ENCODE measurements at regions not wholly inside any gene's neighbourhood (a gene's known extent, or its start where the extent isn't known, plus 50 kb on each side); places are given as distances from the start of the nearest gene placed in this dataset.
"Not testable (repeated sequence)": the region's sequence is repeated elsewhere in the genome, so short reads cannot be mapped to it uniquely, and the experiment has no call there.

DNA sequence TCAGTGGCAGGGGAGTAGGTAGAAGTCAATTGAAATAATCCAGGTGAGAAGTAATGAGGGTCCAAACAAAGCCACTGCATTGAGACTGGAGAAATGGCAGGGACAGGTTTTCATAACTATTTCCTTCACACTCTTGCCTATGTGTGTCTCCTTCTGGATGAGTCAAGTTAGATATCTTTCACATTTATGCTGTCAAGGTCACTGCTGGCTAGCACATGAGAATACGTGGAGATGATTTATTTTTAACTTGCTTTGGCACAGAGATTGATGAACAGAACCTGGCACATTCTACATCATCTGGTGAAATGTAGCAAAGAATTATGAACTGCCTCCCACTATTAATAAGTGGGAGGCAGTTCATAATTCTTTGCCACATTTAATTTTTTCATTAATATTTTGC lies 66.7 kb upstream of the BOD1L1 start:
- no peaks in the 10 kb centered on the region for H3K4me1 ChIP-seq (ENCODE audit: control insufficient read depth, insufficient read depth, low read length)
- CTCF ChIA-PET = no interaction called here
- no peaks in the 10 kb centered on the region for H3K36me3 ChIP-seq (ENCODE audit: control insufficient read depth in 2 of 2, insufficient read depth in 1 of 2, low read length in 2 of 2)
- POLR2A ChIA-PET = no interaction called here
- no peaks in the 10 kb centered on the region for H3K9me3 ChIP-seq (ENCODE audit: control insufficient read depth, insufficient read depth, low read depth, low read length)
- H3K27ac ChIP-seq (ENCODE audit: extremely low read depth, low read depth, low read length) = no peak overlapping the region
- no peak for TF ChIP-seq ZNF792 (tag by site-specific recombination; IDR thresholded peaks at IDR 0.05)
- no peak for TF ChIP-seq ZNF514 (tag by site-specific recombination; IDR thresholded peaks at IDR 0.05)
- TF ChIP-seq ZNF174 (tag by site-specific recombination; IDR thresholded peaks at IDR 0.05) = no peak
- TF ChIP-seq ZNF391 (tag by site-specific recombination; IDR thresholded peaks at IDR 0.05; ENCODE audit: borderline replicate concordance, low read depth) = no peak
- TF ChIP-seq ZNF548 (tag by site-specific recombination; IDR thresholded peaks at IDR 0.05) = no peak
- no peak for TF ChIP-seq ZNF248 (tag by site-specific recombination; IDR thresholded peaks at IDR 0.05)
- no peak for TF ChIP-seq ZNF670 (tag by site-specific recombination; IDR thresholded peaks at IDR 0.05; ENCODE audit: low read depth)
- H3K4me3 ChIP-seq (ENCODE audit: low read depth, low read length) = no peak overlapping the region

DNA sequence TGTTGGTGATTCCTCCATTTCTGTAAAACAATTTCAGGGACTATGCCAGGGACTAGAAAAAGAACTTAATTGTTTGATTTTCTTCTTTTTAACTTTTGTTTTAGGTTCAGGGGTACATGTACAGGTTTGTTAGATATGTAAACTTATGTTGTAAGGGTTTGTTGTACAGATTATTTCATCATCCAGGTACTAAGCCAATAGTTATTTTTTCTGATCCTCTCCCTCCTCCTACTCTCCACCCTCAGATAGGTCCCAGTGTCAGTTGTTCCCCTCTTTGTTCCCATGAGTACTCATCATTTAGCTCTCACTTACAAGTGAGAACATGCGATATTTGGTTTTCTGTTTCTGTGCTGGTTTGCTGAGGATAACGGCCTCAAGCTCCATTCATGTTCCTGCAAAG lies 70.8 kb upstream of the BOD1L1 start:
- H3K4me3 ChIP-seq (ENCODE audit: low read depth, low read length) = no peak overlapping the region
- no peaks in the 10 kb centered on the region for H3K4me1 ChIP-seq (ENCODE audit: control insufficient read depth, insufficient read depth, low read length)
- ChIA-PET POLR2A (no interaction called here), CTCF (no interaction called here)
- TF ChIP-seq, protein P1, sequence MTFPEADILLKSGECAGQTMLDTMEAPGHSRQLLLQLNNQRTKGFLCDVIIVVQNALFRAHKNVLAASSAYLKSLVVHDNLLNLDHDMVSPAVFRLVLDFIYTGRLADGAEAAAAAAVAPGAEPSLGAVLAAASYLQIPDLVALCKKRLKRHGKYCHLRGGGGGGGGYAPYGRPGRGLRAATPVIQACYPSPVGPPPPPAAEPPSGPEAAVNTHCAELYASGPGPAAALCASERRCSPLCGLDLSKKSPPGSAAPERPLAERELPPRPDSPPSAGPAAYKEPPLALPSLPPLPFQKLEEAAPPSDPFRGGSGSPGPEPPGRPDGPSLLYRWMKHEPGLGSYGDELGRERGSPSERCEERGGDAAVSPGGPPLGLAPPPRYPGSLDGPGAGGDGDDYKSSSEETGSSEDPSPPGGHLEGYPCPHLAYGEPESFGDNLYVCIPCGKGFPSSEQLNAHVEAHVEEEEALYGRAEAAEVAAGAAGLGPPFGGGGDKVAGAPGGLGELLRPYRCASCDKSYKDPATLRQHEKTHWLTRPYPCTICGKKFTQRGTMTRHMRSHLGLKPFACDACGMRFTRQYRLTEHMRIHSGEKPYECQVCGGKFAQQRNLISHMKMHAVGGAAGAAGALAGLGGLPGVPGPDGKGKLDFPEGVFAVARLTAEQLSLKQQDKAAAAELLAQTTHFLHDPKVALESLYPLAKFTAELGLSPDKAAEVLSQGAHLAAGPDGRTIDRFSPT (tag by site-specific recombination; IDR thresholded peaks at IDR 0.05) = no peak
- no peak for TF ChIP-seq ZNF561 (tag by site-specific recombination; IDR thresholded peaks at IDR 0.05; ENCODE audit: borderline replicate concordance)
- no peak for TF ChIP-seq ZNF266 (tag by site-specific recombination; IDR thresholded peaks at IDR 0.05; ENCODE audit: low read depth)
- TF ChIP-seq, protein P2, sequence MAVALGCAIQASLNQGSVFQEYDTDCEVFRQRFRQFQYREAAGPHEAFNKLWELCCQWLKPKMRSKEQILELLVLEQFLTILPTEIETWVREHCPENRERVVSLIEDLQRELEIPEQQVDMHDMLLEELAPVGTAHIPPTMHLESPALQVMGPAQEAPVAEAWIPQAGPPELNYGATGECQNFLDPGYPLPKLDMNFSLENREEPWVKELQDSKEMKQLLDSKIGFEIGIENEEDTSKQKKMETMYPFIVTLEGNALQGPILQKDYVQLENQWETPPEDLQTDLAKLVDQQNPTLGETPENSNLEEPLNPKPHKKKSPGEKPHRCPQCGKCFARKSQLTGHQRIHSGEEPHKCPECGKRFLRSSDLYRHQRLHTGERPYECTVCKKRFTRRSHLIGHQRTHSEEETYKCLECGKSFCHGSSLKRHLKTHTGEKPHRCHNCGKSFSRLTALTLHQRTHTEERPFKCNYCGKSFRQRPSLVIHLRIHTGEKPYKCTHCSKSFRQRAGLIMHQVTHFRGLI (tag by site-specific recombination; IDR thresholded peaks at IDR 0.05) = no peak
- no peak overlapping the region for H3K27ac ChIP-seq (ENCODE audit: extremely low read depth, low read depth, low read length)
- no peaks in the 10 kb centered on the region for H3K36me3 ChIP-seq (ENCODE audit: control insufficient read depth in 2 of 2, insufficient read depth in 1 of 2, low read length in 2 of 2)
- H3K9me3 ChIP-seq (ENCODE audit: control insufficient read depth, insufficient read depth, low read depth, low read length) = no peaks in the 10 kb centered on the region

DNA sequence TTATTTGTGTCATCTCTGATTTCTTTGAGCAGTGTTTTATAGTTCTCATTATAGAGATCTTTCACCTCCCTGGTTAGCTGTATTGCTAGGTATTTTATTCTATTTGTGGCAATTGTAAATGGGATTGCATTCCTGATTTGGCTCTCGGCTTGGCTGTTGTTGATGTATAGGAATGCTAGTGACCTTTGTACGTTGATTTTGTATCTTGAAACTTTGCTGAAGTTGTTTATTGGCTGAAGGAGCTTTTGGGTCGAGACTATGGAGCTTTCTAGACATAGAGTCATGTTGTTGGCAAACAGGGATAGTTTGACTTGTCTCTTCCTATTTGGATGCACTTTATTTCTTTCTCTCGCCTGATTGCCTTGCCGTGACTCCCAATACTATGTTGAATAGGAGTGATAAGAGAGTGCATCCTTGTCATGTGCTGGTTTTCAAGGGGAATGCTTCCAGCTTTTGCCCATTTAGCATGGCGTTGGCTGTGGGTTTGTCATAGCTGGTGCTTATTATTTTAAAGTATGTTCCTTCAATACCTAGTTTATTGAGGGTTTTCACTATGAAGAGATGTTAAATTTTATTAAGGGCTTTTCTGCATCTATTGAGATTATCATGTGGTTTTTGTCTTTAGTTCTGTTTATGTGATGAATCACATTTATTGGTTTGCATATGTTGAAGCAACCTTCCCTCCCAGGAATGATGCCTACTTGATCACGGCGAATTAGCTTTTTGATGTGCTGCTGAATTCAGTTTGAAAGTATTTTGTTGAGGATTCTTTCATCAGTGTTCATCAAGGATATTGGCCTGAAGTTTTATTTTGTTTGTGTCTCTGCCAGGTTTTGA lies 72.7 kb upstream of the BOD1L1 start:
- Histone ChIP-seq H3K4me1 (ENCODE audit: control insufficient read depth, insufficient read depth, low read length) (no peaks in the 10 kb centered on the region), H3K36me3 (ENCODE audit: control insufficient read depth in 2 of 2, insufficient read depth in 1 of 2, low read length in 2 of 2) (no peaks in the 10 kb centered on the region), H3K4me3 (ENCODE audit: low read depth, low read length) (no peak overlapping the region), H3K9me3 (ENCODE audit: control insufficient read depth, insufficient read depth, low read depth, low read length) (no peaks in the 10 kb centered on the region), H3K27ac (ENCODE audit: extremely low read depth, low read depth, low read length) (no peak overlapping the region)
- TF ChIP-seq ZNF677 (tag by site-specific recombination; IDR thresholded peaks at IDR 0.05) (no peak), ZBTB17 (tag by site-specific recombination; IDR thresholded peaks at IDR 0.05) (no peak), ZNF561 (tag by site-specific recombination; IDR thresholded peaks at IDR 0.05; ENCODE audit: borderline replicate concordance) (no peak)
- POLR2A ChIA-PET = no interaction called here
- CTCF ChIA-PET = no interaction called here

DNA sequence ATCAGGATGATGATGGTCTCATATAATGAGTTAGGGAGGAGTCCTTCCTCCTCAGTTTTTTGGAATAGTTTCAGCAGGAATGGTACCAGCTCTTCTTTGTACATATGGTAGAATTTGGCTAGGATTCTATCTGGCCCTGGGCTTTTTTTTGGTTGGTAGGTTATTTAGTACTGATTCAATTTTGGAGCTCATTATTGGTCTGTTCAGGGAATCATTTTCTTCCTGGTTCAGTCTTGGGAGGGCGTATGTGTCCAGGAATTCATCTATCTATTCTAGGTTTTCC lies 73.3 kb upstream of the BOD1L1 start:
- CTCF ChIA-PET; H3K4me1 ChIP-seq (ENCODE audit: control insufficient read depth, insufficient read depth, low read length); POLR2A ChIA-PET: not testable (repeated sequence)

More for the DNA sequence above, 73.3 kb upstream of the BOD1L1 start:
- not testable (repeated sequence) for H3K36me3 ChIP-seq (ENCODE audit: control insufficient read depth in 2 of 2, insufficient read depth in 1 of 2, low read length in 2 of 2); H3K27ac ChIP-seq (ENCODE audit: extremely low read depth, low read depth, low read length); H3K4me3 ChIP-seq (ENCODE audit: low read depth, low read length); H3K9me3 ChIP-seq (ENCODE audit: control insufficient read depth, insufficient read depth, low read depth, low read length)

All from HEK293 (cell line).